Activated CD8-positive, alpha-beta memory T cell treated with anti-CD3 and anti-CD28 coated beads for 24 hours (primary cell): ENCODE measurements at regions not wholly inside any gene's neighbourhood (a gene's known extent, or its start where the extent isn't known, plus 50 kb on each side); places are given as distances from the start of the nearest gene placed in this dataset.
"Not testable (repeated sequence)": the region's sequence is repeated elsewhere in the genome, so short reads cannot be mapped to it uniquely, and the experiment has no call there.

Experiments
- DNase-seq: peaks from one replicate; pipeline ENCODE4 v3.0.0-alpha.2; 2020

- DNase-seq, result not testable (repeated sequence)
These were observed 109.6 kb upstream of the NBPF11 start for GRCh38 chr1:148261684-148262083.

- DNase-seq, result not testable (repeated sequence)
These were observed 105.8 kb upstream of the NBPF11 start for GRCh38 chr1:148257886-148258285.

- DNase-seq, result peak; percentile 61
These were observed 102.7 kb upstream of the NBPF11 start for GRCh38 chr1:148254611-148255429.

- DNase-seq, result not testable (repeated sequence)
These were observed 101.7 kb upstream of the NBPF11 start for GRCh38 chr1:148253808-148254207.

DNA sequence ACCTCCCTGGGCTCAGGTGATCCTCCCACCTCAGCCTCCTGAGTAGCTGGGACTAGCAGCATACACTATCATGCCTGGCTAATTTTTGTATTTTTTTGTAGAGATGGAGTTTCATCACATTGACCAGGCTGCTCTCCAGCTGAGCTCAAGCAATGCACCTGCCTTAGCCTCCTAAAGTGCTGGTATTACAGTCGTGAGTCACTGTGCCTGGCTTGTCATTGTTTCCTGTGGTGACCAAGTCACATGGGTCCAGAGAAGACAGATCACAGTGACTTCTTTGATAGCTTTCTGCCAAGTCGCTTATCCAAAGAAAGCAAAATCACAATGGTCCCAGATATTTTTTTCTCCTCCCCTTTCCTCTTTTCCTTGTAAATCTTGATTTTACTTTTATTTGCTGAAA, 96.7 kb upstream of the NBPF11 start:
- DNase-seq, result not testable (repeated sequence)

DNA sequence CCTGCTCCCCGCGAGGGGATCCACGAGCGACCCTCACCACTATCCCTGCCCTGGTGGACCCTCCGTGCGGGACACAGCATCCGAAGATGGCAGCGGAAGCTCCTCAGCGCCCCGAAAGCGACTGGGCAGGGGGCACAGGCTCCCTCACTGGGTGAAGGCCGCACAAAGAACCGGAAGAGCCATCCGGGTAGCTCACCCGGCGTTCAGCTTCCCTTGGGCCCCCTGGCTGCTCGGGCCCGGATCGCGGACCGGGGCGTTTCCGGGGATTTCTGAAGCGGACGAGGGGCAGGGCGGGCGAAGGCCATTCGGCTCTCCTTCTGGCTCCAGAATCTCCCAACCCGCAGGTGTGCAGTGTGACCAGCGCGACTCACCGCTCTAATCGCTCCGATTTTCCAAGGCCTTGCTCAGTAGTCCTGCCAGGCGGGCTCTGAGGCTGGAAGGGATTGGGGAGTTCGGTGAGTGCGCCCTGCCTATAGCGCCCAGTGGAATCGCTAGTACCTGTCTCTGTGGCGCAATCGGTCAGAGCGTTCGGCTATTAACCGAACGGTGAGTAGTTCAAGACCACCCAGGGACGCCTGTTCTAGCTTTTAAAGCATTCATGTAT, 94.3 kb upstream of the NBPF11 start:
- DNase-seq, result not testable (repeated sequence)

- not testable (repeated sequence) for DNase-seq
These were observed 93.8 kb upstream of the NBPF11 start for GRCh38 chr1:148245843-148246242.

GRCh38 chr1:148245443-148245842, 93.4 kb upstream of the NBPF11 start:
- DNase-seq, result not testable (repeated sequence)

DNA sequence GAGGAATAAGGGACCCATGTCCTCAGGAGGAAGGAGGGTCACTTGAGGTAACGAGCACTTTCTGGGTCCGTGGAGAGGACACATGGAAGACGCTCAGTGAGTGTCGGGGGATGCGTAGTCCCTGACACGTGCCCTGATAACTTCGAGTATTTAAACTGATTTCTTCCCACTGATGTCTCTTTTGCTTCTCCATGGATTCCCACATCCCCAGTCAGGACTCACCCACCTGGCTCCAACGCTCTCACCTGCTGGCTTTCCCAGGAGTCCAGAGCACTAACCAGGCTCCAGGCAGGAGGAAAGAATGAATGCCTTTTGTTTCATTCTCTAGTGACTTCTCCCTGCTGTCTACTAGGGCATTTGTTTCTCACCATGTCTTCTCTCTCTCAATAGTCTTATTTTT, 81.2 kb upstream of the NBPF11 start:
- DNase-seq, result not testable (repeated sequence)

DNA sequence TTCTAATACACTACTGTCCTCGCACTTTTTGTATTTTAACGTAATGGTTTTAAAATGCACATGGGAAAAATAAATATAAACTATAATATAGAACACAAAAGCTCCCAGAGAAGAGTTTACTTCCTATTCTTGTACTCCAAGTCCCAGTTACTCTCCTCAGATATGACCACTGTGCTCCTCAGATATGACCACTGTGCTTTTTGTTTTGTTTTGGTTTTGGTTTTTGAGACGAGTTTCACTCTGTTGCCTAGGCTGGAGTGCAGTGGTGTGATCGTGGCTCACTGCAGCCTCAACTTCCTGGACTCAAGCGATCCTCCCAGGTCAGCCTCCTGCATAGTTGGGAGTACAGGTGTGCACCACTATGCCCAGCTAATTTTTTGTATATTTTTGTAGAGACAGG, 76.8 kb upstream of the NBPF11 start:
- not testable (repeated sequence) for DNase-seq

- DNase-seq, result not testable (repeated sequence)
These were observed 70.5 kb upstream of the NBPF11 start for GRCh38 chr1:148222399-148223159.

- not testable (repeated sequence) for DNase-seq
These were observed 69.5 kb upstream of the NBPF11 start for GRCh38 chr1:148221593-148221992.

GRCh38 chr1:148219229-148219628, 67.1 kb upstream of the NBPF11 start:
- not testable (repeated sequence) for DNase-seq

DNA sequence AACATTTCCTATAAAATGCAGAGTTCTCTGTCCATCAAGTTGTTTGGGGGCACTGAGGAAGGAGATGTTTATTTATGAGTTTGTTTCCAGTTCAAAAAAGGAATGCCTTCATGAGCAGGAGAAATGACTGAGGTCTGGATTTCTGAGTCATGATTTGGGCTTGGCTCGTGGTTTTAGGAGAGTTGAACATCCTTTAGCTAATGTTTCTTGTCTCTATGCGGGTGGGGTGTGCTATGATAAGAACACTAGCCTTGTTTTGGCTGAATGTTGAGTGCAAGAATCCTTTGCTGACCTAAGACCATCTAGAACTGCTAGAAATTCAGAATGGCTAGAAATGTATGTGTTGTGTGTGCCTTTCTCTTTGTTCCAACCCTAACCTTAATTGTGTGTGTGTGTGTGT, 59.1 kb upstream of the NBPF11 start:
- not testable (repeated sequence) for DNase-seq

DNA sequence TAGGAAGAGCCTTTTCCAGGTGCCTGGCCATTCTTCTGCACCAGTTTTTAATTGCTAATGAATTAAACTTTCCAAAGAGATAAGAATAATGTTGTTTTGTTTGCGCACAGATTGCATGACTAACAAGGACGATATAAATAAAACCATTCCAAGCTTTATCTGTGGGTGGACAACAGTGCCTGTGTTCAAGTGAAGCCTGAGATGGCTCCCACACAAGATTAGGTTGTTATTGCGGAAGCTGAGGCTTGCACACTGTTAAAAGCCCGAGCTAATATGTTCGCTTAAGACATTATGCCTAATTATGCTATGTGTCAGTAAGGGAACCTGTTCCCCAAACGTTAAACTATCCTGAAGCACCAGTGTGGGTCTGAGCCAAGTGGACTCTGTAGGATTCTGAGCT, 58.5 kb upstream of the NBPF11 start:
- not testable (repeated sequence) for DNase-seq

- DNase-seq, result not testable (repeated sequence)
These were observed 58.1 kb upstream of the NBPF11 start for GRCh38 chr1:148210166-148210565.

GRCh38 chr1:148202013-148202412, 49.9 kb upstream of the NBPF11 start:
- DNase-seq, result not testable (repeated sequence)
